Natural killer cell (primary cell): ENCODE measurements at regions not wholly inside any gene's neighbourhood (a gene's known extent, or its start where the extent isn't known, plus 50 kb on each side); places are given as distances from the start of the nearest gene placed in this dataset.

Source experiments
- ATAC-seq, 3 donors: fragments of 150-1000 bp in 2 of 3; fragments of 200-7000 bp in 1 of 3; cut with Tn5 transposase; 1 replicate in 1 of 3; 2 replicates in 2 of 3; pipeline ENCODE4 v1.10.0; 2021; ENCODE audit warnings: mild to moderate bottlenecking in 2 of 3, moderate library complexity in 2 of 3
- DNase-seq, 2 donors: peaks; one replicate each; pipeline versions ENCODE4 v3.0.0 to v3.0.0-alpha.2; 2013 to 2021; ENCODE audit warnings: mixed read lengths in 1 of 2
- H3K27ac ChIP-seq: one replicate; pipeline ENCODE4 v1.5.1; 2013; ENCODE audit warnings: mild to moderate bottlenecking, low read length
- H3K27me3 ChIP-seq: one replicate; pipeline ENCODE4 v1.6.1; 2013; ENCODE audit warnings: low read length; ENCODE audit not compliant: control insufficient read depth, insufficient read depth
- H3K36me3 ChIP-seq: one replicate; pipeline ENCODE4 v1.6.1; 2013; ENCODE audit warnings: low read length; ENCODE audit not compliant: control insufficient read depth, insufficient read depth
- H3K4me1 ChIP-seq: one replicate; pipeline ENCODE4 v1.6.1; 2013; ENCODE audit warnings: low read length; ENCODE audit not compliant: control insufficient read depth, insufficient read depth
- H3K4me3 ChIP-seq: one replicate; pipeline ENCODE4 v1.5.1; 2013; ENCODE audit warnings: low read length
- H3K9me3 ChIP-seq: one replicate; pipeline ENCODE4 v1.6.1; 2013; ENCODE audit warnings: low read length; ENCODE audit not compliant: control insufficient read depth, insufficient read depth
- H3K27ac Mint-ChIP-seq, 2 donors: one replicate each; pipeline ENCODE4 v1.8.0; 2022; ENCODE audit warnings: mild to moderate bottlenecking in 2 of 2, mixed read lengths in 2 of 2, moderate library complexity in 1 of 2
- H3K27me3 Mint-ChIP-seq, 2 donors: one replicate each; pipeline ENCODE4 v1.8.0; 2022; ENCODE audit warnings: low read depth in 2 of 2, mixed read lengths in 2 of 2
- H3K36me3 Mint-ChIP-seq: one replicate; pipeline ENCODE4 v1.8.0; 2022; ENCODE audit warnings: mixed read lengths
- H3K4me1 Mint-ChIP-seq, 2 donors: one replicate each; pipeline ENCODE4 v1.8.0; 2022; ENCODE audit warnings: mixed read lengths in 2 of 2
- H3K4me3 Mint-ChIP-seq: one replicate; pipeline ENCODE4 v1.8.0; 2022; ENCODE audit warnings: mild to moderate bottlenecking, moderate library complexity, mixed read lengths
- H3K9me3 Mint-ChIP-seq, 2 donors: one replicate each; pipeline ENCODE4 v1.8.0; 2022; ENCODE audit warnings: mixed read lengths in 2 of 2
- WGBS: methylation state at CpG from one replicate; pipeline ENCODE4 v1.1.7; 2013; ENCODE audit warnings: missing lambda C conversion rate; ENCODE audit not compliant: insufficient coverage; 5-methylcytosine and 5-hydroxymethylcytosine counted together
- intact Hi-C: fragments of 100-400 bp; cut with micrococcal nuclease; formaldehyde crosslinking; loops from one replicate; pipeline ENCODE4 v1.14.2; 2022
- TF ChIP-seq, protein P1 (sequence below): fragments of 200-600 bp; IDR thresholded peaks from one replicate; pipeline ENCODE4 v1.8.0; 2022; ENCODE audit warnings: antibody characterized with exemption

GRCh38 chr10:123565691-123566660, 100.2 kb upstream of the GPR26 start:
- intact Hi-C loops = no loop called here
- Histone ChIP-seq H3K36me3 (no peaks in the 10 kb centered on the region), H3K9me3 (no peaks in the 10 kb centered on the region), H3K4me1 (no peaks in the 10 kb centered on the region), H3K4me3 (no peak overlapping the region), H3K27ac (no peak overlapping the region), H3K27me3 (no peaks in the 10 kb centered on the region)
- H3K27ac Mint-ChIP-seq = no peak overlapping the region
- H3K9me3 Mint-ChIP-seq = no peaks in the 10 kb centered on the region
- DNase-seq = no peak
- TF ChIP-seq, protein P1, sequence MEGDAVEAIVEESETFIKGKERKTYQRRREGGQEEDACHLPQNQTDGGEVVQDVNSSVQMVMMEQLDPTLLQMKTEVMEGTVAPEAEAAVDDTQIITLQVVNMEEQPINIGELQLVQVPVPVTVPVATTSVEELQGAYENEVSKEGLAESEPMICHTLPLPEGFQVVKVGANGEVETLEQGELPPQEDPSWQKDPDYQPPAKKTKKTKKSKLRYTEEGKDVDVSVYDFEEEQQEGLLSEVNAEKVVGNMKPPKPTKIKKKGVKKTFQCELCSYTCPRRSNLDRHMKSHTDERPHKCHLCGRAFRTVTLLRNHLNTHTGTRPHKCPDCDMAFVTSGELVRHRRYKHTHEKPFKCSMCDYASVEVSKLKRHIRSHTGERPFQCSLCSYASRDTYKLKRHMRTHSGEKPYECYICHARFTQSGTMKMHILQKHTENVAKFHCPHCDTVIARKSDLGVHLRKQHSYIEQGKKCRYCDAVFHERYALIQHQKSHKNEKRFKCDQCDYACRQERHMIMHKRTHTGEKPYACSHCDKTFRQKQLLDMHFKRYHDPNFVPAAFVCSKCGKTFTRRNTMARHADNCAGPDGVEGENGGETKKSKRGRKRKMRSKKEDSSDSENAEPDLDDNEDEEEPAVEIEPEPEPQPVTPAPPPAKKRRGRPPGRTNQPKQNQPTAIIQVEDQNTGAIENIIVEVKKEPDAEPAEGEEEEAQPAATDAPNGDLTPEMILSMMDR = no peak
- WGBS = 87% methylated on average over 13 of the region's 14 CpGs
- no peaks in the 10 kb centered on the region for H3K4me1 Mint-ChIP-seq
- no peaks in the 10 kb centered on the region for H3K36me3 Mint-ChIP-seq
- no peak overlapping the region for H3K4me3 Mint-ChIP-seq
- peaks cover 0 to 13% of the 10 kb centered on the region in 2 donors for H3K27me3 Mint-ChIP-seq
- ATAC-seq = no peak

GRCh38 chr10:123567984-123568739, 98.0 kb upstream of the GPR26 start:
- WGBS = 84% methylated on average over 21 of the region's 21 CpGs

GRCh38 chr10:123568751-123569150, 97.4 kb upstream of the GPR26 start:
- no peak for DNase-seq
- no peak for ATAC-seq
- Mint-ChIP-seq H3K4me1 (no peaks in the 10 kb centered on the region), H3K27me3 (peaks cover 0 to 10% of the 10 kb centered on the region in 2 donors), H3K27ac (no peak overlapping the region), H3K36me3 (no peaks in the 10 kb centered on the region), H3K4me3 (no peak overlapping the region), H3K9me3 (no peaks in the 10 kb centered on the region)
- 76% methylated on average over 6 of the region's 6 CpGs for WGBS
- Histone ChIP-seq H3K27ac (no peak overlapping the region), H3K9me3 (no peaks in the 10 kb centered on the region), H3K27me3 (no peaks in the 10 kb centered on the region), H3K4me1 (no peaks in the 10 kb centered on the region), H3K4me3 (no peak overlapping the region), H3K36me3 (no peaks in the 10 kb centered on the region)
- intact Hi-C loops = no loop called here
- TF ChIP-seq, protein P1 = no peak

More at GRCh38 chr10:123567984-123568739, 98.0 kb upstream of the GPR26 start:
- H3K4me1 Mint-ChIP-seq = no peaks in the 10 kb centered on the region
- TF ChIP-seq, protein P1 = no peak
- H3K27ac Mint-ChIP-seq = no peak overlapping the region
- H3K4me3 Mint-ChIP-seq = no peak overlapping the region
- H3K4me1 ChIP-seq = no peaks in the 10 kb centered on the region
- H3K9me3 ChIP-seq = no peaks in the 10 kb centered on the region
- H3K27me3 ChIP-seq = no peaks in the 10 kb centered on the region
- H3K27me3 Mint-ChIP-seq = peaks cover 0 to 10% of the 10 kb centered on the region in 2 donors
- no peak overlapping the region for H3K27ac ChIP-seq
- no peaks in the 10 kb centered on the region for H3K36me3 ChIP-seq
- DNase-seq = no peak
- intact Hi-C loops = no loop called here
- H3K4me3 ChIP-seq = no peak overlapping the region
- H3K36me3 Mint-ChIP-seq = no peaks in the 10 kb centered on the region
- ATAC-seq = no peak
- no peaks in the 10 kb centered on the region for H3K9me3 Mint-ChIP-seq
